Keratinocyte (primary cell): ENCODE measurements at regions not wholly inside any gene's neighbourhood (a gene's known extent, or its start where the extent isn't known, plus 50 kb on each side); places are given as distances from the start of the nearest gene placed in this dataset.

Experiments
- EZH2 ChIP-seq: IDR thresholded peaks from one replicate; pipeline ENCODE4 v1.6.1; 2012; ENCODE audit warnings: inconsistent platforms, mild to moderate bottlenecking, low read length, moderate library complexity
- TF ChIP-seq, protein P1 (sequence below), 3 experiments: IDR thresholded peaks in 1 of 3; conservative IDR thresholded peaks in 1 of 3; optimal IDR thresholded peaks in 1 of 3; 2 replicates in 2 of 3; 3 replicates in 1 of 3; pipeline versions ENCODE3 to v1.5.1; 2011; ENCODE audit warnings: low read length in 3 of 3, mild to moderate bottlenecking in 3 of 3, moderate library complexity in 2 of 3, control low read depth in 1 of 3, inconsistent platforms in 1 of 3; ENCODE audit not compliant: insufficient read depth in 2 of 3; ENCODE audit errors: extremely low read depth in 1 of 3

DNA sequence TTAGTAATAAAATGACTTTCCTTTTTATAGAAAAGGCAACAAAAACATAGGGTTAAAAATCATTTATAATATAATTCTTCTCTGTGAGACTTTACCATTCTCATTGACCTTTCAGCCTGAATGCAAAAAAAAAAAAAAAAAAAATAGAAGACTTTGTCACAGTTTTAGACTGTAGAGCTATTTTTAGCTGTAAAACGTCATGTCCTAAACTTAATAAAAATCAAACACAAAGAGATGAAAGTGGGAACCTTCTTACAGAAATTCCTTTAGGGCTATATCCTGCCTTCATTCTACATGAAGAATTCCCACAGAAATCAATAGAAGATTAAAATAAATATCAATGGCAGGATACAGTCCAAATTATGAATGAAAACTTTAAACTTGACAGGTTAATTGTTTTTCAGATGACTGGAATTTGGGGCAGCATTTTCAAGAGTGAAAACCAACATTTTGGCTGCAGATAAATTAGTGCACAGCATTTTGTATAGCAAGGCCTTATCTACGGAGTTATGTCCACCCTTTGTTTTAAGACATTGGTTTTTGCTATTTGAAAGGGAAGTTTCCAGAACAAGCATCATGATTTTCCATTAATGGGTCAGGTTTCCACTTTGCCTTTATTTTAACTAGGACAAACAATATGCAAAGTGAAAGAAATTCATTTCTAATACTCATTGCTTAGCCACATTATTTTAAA is 219.5 kb downstream of the SPCS3 start:
- TF ChIP-seq, protein P1, sequence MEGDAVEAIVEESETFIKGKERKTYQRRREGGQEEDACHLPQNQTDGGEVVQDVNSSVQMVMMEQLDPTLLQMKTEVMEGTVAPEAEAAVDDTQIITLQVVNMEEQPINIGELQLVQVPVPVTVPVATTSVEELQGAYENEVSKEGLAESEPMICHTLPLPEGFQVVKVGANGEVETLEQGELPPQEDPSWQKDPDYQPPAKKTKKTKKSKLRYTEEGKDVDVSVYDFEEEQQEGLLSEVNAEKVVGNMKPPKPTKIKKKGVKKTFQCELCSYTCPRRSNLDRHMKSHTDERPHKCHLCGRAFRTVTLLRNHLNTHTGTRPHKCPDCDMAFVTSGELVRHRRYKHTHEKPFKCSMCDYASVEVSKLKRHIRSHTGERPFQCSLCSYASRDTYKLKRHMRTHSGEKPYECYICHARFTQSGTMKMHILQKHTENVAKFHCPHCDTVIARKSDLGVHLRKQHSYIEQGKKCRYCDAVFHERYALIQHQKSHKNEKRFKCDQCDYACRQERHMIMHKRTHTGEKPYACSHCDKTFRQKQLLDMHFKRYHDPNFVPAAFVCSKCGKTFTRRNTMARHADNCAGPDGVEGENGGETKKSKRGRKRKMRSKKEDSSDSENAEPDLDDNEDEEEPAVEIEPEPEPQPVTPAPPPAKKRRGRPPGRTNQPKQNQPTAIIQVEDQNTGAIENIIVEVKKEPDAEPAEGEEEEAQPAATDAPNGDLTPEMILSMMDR (optimal IDR thresholded peaks at IDR 0.05 in 1 of 3, IDR thresholded peaks at IDR 0.05 in 1 of 3, conservative IDR thresholded peaks at IDR 0.05 in 1 of 3; ENCODE audit: extremely low read depth in 1 of 3, insufficient read depth in 2 of 3, low read length in 3 of 3) = no peak
- TF ChIP-seq EZH2 = no peak
